ENCODE measurements at regions not wholly inside any gene's neighbourhood (a gene's known extent, or its start where the extent isn't known, plus 50 kb on each side); places are given as distances from the start of the nearest gene placed in this dataset.
A peak's percentile ranks its signal among the peaks of the same experiment; 100 is the strongest.
"Not testable (repeated sequence)": the region's sequence is repeated elsewhere in the genome, so short reads cannot be mapped to it uniquely, and the experiment has no call there.

DNA sequence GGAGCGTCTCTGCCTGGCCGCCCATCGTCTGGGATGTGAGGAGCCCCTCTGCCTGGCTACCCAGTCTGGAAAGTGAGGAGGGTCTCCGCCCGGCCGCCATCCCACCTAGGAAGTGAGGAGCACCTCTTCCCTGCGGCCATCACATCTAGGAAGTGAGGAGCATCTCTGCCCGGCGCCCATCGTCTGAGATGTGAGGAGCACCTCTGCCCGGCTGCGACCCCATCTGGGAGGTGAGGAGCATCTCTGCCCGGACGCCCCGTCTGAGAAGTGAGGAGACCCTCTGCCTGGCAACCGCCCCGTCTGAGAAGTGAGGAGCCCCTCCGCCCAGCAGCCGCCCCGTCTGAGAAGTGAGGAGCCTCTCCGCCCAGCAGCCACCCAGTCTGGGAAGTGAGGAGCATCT, 84.5 kb downstream of the IDS start:
- not testable (repeated sequence) for DNase-seq

DNA sequence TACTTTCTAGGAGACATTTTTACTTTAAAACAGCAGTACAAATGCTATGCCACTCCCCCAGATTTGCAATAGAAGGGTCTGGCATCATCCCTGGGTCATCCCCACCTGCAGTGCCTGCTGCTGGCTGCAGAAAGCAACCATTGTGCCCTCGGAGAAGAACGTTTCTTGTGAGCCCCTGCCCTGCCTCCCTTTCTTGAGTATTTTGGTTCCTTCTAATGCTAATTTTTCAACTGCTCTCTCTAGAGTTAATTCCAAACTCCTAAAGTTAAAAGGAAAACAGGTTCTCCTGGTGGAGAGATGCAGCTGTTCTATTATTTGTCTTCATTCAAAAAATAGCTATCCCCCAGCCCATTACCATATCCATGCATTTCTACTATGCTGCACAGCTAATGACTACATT, 107.1 kb downstream of the IDS start:
- DNase-seq = no peak

DNA sequence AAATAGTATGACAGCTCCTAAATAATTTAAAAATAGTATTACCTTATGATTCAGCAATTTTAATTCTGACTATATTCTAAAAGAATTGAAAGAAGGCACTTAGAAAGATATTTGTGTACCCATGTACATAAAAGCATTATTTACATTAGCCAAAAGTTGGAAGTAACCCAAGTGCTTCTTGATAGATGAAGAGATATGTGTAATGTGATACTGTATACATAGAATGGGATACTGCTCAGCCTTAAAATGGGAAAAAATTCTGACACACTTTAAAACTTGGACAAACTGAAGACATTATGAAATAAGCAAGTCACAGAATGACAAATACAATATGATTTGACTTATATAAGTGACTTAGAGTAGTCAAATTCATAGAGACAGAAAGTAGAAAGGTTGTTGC, 112.2 kb downstream of the IDS start:
- no peak for DNase-seq

DNA sequence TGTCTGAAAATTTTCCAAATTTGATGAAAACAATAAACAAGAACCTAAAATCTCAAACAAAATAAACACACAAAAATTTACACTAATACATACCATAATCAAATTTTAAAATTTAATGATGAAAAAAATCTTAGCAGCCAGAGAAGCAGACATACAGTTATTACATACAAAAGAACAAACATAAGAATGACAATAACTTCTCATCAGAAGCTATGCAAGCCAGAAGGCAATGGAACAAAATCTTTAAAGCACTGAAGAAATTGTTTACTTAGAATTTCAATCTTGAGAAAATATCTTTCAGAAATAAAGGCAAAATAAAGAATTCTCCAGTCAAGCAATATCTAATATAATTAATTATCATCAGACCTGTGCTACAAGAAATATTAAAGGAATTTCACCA, 121.3 kb downstream of the IDS start:
- DNase-seq = no peak

DNA sequence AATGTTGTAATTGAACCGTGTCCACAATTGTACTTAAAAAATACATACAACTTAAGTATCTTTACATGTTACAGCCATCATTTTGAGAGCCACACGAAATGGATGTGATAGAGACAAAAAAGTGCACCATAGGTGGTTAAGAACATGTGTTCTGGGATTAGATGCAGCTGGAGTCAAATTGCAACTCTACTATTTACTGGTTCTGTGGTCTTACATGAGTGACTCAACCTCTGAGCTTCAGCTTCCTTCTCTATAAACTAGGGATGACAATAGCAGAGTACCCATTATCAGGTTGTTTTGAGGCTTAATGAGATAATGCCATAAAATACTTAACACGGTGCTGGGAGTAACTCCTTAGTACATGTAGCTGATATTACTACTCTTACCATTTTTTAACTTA, 130.4 kb downstream of the IDS start:
- DNase-seq = no peak

DNA sequence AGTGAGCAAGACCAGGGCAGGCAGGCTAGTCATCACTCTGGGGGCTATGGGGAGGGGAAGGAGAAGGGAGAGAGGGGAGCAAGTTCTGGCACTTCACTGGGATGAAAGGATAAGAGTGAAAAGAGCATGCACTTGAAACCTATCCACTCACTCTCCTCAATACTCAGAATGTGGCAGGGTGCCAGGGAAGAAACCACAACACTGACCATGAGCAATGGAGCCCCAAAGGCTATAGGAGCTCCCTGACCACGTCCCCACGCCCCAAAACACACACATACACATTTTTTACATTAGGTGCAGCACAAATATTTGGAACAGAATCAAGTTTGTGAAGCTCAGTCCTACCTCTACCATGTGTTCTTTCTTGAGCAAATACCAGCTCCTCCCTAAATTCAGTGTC, 132.2 kb downstream of the IDS start:
- DNase-seq = no peak

DNA sequence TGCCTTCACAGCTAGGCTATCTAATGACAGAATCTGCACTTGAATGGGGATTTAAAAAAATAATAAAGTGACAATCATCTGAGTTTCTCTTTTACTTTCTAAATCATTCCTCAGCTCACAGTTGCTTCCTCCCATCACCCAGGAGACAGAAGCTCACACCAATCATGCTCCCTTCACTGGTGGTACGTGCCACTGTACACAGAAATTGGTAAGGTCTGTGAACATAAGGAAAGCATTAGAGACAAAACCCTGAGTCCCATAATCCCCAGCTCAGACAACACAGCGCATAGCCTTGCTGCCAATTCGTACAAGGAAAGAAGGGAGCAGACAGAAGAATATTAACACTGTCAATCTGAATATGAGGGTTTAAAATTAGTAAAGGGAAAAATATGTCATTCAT, 133.1 kb downstream of the IDS start:
- DNase-seq = no peak

DNA sequence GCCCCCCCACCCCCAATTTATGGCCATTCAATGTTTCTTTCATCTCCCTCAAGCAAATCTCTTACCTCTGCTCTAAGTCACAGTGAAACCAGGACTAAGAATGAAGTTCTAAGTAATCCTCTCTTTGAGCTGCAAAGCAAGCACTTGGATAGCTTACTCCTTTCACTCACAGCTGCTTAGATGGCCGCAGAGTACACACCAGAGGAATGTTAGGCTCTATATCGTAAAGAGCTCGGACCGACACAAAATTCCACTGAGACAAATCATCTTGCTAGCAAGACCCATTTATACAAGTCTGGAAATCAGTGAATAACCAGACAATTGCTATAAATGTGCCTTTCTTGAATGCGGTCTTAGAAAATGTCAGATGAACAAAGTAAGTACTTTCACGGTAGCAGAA, 135.0 kb downstream of the IDS start:
- no peak for DNase-seq

DNA sequence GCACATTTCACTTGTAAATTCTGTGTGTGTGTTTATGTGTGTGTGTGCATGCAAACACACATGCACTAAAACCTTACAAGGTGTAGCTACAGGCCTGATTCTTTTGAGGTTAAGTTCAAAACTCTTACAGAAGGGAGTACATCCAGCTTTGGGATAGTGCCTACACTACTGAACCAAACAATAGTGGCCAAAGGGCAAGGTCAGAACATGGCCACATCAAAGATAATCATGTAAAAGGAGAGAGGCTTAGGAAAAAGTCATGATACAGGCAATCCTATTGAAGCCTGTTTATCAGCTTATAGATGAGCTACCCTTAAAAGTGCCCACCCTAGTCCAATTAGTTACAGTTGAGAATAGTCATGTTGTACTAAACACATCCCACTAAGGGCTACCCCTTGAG, 139.6 kb downstream of the IDS start:
- no peak for DNase-seq

DNA sequence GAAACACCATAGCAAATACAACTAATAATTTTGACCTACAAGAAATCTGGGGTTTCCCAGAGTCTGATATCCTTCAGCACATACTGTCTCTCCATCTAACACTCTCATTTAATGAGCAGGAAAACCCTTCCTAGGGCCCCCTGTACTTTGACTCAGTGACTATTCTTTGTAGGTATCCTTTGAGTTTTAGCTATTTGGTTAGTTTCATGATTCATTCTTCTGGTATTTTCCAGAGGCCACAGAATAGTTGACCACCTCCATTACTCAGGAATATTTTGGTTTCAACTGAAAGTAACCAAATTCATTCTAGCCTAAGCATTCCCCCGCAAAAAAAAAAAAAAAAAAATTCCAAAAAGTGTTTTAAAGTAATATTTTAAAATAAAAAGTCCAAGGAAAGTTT, 140.0 kb downstream of the IDS start:
- no peak for DNase-seq

DNA sequence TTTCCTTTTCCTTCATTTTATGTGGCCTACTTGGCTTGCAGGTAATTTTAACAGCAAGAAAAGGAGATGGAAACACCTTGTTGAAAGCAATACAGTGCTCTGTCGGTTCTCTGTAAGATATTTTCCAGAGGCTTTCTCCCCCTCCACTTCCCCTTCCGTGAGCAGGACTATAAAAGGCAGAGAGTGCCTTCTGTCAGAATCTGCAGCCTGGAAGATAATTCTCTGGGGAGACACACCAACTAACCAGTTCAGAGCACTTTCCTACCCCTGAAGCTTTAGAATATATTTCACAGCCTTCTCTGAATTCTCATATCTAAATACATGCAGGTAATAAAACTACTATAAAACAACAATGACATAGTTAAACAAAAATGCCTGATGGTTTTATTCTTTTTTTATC, 141.1 kb downstream of the IDS start:
- DNase-seq = no peak

DNA sequence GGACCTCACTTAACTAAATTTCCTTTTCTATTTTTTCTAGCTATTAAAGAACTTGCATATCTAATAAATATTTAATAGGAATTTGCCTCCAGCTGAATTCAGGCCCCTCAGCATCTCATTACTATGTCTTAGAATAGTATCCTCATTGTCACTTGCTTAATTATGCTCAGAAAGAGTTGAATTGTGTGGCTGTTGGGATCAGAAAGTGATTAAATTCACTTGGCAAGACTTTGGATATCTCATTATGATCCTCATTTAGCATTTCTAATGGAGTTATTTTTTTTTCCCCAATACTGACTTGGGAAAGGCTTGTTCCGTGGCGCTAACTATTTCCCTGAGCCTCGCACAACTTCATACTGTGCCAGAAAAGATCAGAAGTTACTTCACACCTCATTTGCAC, 158.8 kb downstream of the IDS start:
- no peak for DNase-seq

DNA sequence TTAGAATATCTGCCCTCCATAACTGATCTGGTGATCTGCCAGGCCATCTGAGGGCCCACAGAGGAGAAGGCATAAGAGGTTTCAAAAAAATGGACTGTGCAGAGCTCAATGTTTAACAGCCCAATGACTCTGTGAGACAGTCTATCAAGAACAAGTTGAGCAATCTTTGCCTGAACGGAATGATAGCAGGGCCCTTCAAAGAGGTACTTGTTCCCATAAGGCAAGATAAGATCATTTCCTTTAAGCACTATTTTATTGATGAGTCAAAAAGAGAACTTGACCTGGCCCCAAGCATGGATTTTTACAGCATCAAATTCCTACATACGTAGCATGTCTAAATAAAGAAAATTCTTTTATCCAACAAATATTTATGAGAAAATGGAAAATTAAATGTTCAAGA, 182.8 kb downstream of the IDS start:
- DNase-seq = no peak

DNA sequence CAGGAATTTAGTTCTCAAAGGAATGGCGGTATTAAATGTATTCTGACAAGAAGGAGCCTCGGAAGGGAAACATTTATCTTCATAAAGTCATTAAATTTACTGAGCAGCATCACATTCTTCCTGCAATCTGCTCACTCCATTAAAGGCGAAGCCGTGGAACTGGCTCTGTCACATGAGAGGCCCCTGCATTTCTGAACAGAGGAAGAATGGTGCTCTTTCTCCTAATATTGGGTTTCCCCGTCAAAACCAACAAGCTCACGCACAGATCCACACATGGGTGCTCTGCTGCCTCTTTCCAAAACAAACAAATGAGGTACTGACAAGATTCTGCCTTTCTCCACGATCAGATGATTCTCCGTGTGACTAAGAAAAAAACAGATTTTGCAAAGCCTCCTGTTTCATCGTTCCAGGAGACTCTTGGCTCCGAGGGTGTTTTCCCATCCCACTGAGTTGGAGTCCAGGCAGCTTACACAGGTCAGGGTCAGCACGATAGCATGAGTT, 191.2 kb downstream of the IDS start:
- no peak for DNase-seq

DNA sequence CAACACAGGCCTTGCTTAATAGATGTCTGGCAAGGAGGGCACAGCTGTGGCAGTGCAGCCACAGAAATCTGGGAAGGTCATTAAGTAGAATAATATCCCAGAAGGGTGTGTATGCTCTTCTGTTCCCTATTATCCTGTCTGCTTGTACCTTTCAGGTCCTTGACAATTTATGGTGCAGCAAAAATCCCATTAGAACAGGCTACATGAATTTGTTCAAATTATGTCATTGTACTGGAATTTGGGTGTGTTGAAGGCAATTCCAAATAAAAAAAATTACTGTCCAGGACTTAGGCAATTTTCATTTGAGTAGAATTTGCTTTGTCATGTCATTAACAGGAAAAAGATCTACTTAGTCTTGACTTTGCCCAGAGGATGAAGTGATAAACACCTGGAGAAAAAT, 192.1 kb downstream of the IDS start:
- DNase-seq = no peak

DNA sequence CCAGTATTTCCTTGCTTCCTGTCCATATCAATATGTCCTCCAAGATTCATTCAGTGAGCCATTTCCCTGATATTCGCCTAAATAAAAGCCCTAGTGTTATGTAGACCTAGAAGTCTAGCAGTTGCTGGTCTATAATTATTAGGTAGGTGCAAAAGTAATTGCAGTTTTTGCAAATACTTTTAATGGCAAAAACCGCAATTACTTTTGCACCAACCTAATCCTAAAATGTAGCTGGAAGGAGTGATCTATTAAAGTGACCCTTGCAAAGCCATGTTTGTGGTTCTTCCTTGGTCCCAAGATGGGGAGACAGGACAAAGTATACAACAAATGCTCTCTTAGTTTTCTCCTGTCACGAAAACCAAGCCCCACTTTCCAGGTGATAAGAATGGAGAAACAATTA, 193.0 kb downstream of the IDS start:
- no peak for DNase-seq

DNA sequence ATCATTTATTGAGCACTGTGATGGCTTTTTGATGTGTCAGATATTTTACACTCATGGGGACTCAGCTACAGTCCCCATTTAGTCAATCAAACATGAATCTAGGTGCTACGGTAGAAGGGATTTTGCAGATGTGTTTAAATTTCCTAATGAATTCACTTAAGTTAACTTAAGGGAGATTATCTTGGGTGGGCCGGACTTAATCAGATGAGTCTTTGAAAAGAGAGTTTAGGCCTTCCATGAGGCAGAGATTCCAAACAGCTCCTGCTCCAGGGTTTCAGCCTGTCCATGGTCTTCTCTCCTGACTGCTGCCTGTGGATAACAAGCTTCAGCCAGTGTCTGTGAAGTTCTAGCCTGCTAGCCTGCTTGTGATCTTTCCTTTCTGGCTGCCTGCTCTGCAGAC, 202.4 kb downstream of the IDS start:
- no peak for DNase-seq

DNA sequence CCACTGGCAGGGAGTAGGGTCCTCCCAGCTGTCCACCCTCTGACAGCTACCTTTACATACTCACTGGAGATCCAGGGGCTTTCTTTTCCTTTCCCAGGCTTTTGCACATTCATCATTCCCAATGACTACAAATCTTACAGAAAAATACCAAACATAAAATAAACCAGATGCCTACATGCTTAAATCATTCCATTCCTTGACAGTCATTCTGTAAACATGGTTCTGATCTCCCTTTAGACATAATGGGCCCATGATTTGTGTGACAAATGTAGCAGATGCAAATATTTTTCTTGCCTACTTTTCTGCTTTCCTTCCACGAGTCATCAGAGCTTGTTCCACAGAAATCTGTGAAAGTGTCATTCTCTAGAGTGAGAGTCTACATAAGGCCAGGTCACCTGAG, 207.0 kb downstream of the IDS start:
- no peak for DNase-seq

DNA sequence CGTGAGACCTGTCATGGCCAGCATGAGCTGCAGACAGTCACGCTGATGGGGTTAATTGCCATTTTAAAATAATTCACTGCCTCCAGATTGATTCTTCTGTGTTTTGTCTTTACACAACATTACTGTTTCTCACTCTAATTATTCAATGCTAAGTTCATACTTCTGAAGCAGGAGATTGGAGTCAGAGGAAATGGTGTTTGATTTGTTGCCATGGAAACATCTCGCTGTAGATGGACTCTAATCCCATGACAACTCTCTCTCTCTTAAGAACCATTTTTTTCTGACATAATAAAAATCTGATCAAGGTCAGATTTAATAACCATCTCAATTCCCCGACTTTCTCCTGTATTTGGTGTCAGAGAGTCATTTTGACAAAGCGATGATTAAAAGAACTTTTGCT, 209.0 kb downstream of the IDS start:
- DNase-seq = no peak

DNA sequence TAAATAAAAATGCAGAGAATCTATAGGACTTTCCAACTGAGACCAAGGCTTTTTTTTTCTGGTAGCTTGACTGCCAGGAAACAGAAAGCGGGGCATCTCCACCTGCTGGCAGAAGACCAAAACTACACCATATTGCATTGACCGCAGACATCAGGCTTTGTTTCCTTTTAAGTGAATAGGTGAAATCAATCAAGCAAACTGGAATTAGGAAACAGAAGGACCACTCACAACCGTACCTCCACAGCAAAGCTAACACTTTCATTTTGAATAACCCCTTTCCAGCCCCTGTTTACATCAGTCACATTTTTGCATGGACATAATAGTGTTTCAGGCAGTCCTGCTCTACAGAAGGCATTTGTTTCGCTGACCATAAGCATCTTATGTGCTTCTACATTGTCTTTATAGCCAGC, 218.2 kb downstream of the IDS start:
- peak; percentile 32 for DNase-seq

DNA sequence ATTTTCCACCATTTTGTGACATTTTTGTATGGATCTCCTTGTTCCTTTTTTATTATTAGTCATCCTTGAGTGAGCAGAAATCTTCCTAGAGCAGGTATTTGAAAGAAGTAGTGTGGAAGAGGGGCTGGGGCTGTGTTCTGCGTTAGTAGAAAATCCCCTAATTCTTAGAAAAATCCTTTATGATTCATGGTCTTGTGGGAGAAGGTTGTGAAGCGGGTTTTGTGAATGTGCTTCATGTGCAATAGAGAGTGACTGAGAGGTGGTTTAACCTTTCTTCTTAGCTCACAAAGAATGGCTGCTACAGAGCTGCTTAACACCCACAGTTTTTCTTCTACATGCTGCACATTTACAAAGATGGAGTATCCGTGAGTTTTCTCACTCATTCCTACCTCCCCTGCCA, 220.5 kb downstream of the IDS start:
- DNase-seq = no peak

DNA sequence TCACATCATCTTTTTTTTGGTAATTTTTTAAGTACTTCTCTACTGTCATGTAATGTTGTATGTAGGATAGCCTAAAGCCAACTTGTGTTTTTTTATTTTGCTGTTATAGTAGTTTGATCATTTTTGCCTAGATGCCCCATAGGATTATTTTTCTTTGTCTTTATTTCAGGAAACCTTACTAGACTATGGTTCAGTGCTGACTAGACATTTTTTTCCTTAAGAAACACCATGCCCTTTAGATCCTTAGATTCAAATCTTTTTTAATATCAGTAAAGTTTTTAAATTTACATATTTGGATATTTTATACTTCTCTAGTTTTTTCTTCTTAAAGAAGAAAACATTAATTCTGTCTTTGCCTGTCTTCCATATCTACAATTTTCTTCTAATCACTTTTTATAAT, 221.3 kb downstream of the IDS start:
- no peak for DNase-seq

DNA sequence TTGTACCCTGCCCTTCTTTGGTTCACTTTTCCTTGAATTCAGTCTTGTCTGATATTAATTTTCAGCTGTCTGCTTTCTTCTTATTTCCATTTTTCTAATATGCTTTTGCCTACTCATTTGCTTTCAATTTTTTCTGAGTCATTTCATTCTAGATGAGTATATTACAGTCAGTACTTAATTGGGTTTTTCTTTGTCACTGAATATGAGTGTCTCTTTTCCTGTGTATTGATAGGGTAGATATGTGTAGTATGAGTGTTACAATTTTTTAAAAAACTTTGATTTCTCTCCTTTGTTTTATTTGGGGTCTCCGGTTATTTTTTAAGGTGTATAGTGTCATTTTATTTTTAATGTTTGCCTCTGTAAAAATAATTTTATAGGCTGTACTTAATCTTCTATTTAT, 222.2 kb downstream of the IDS start:
- DNase-seq = no peak

DNA sequence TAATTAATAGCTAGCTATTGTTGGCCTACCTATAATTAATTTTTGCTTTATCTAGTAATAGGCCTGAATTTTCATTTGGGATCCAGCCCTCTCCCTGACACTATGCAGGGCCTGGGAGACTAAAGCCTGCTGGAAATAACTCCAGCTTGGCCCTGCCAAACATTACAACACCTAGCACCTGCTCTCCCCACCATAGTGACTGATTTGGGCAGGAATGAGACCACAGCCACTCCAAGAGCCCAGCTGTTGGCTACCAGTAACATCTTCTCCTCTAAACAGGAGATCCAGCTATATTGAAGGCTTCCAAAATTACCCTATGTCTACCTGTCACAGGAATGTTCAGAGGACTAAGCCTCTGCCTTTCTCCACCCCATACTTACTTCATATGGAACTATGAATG, 225.1 kb downstream of the IDS start:
- no peak for DNase-seq

DNA sequence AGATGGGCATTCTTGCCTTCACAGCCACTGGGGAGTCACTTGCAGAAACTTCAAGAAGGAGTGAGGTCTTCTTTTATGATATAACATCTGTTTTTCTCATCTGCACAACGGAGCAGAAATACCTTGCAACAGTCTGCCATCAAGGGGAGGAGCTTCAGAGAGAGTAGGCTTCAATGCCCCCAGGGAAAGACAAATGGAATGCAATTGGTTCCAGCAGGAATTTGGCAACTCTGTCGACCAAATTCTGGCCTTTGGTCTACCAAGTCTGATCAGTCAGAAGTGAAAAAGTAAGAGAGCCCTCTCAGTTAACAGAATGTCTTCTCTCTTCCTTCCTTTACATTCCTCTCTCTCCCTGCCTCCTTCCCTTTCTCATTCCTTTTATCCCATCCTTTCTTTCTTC, 229.3 kb downstream of the IDS start:
- no peak for DNase-seq

DNA sequence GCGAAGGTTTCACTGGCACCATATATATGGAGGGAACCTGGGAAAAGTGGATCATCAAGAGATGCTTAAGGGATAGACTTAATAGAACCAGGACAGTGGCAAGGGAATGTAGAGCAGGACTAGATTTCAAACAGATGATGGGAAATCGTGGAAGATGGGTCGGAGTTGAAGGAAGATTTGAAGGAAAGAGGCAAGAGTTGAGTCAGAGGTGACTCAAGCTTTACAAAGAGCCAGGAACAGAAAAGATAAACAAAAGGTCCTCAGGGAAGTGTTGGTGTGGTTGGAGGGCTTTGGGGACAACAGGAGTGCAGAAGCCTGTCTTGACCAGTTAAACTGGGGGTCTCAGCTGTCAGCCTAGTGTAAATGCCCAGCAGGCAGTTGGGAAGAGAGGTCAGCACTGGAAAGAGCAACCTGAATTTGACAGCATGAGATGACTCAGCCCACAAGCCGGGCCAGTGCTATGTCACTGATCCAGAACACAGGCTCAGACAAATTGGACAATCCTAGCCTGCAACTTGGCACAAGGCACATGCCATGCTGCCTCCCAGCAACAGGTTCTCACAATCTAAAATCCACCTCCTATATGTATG, 230.5 kb downstream of the IDS start:
- no peak for DNase-seq
